ENCODE measurements at regions not wholly inside any gene's neighbourhood (a gene's known extent, or its start where the extent isn't known, plus 50 kb on each side); places are given as distances from the start of the nearest gene placed in this dataset.

DNA sequence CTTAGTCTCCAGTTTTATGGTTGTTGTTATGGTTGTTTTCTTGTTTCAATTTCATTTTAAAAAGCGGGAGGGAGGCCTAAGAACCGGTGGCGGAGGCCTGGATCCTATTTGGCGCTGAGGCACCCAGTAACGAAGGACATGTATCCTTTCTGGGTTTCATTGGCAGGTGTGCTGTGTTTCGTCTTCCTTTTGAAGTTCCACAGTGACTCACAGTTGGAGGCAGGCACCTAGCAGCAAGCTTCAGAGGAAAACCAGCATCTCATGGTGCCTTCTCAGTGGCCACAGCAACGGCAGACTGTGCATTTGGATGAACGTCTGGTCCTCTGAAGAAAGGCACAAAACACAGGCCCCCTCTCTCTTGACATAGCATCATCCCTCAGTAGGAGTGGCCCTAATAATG, 697.2 kb downstream of the EFNB2 start:
- TF ChIP-seq GATA3 (IDR thresholded peaks at IDR 0.05; ENCODE audit: low read depth, low read length) (no peak), GATA2 (IDR thresholded peaks at IDR 0.05; ENCODE audit: low read depth, low read length) (no peak)

DNA sequence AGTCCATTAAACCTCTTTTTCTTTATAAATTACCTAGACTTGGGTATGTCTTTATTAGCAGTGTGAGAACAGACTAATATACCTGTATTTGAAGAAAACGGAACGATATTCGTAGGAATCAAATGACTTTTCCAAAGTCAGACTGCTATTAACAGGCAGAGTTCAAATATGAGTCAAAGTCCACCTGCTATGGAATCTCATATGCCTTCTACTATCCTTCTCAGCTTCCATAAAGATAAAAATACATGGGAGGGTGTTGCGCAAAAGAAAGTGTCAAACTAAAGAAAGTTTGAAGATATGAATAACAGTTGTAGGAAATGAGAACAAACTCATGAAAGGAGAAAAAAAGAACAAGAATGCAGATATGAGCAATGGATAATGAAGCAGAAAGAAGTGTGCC, 704.6 kb downstream of the EFNB2 start:
- no peak for TF ChIP-seq GATA3 (IDR thresholded peaks at IDR 0.05; ENCODE audit: low read depth, low read length)
- TF ChIP-seq GATA2 (IDR thresholded peaks at IDR 0.05; ENCODE audit: low read depth, low read length) = no peak

DNA sequence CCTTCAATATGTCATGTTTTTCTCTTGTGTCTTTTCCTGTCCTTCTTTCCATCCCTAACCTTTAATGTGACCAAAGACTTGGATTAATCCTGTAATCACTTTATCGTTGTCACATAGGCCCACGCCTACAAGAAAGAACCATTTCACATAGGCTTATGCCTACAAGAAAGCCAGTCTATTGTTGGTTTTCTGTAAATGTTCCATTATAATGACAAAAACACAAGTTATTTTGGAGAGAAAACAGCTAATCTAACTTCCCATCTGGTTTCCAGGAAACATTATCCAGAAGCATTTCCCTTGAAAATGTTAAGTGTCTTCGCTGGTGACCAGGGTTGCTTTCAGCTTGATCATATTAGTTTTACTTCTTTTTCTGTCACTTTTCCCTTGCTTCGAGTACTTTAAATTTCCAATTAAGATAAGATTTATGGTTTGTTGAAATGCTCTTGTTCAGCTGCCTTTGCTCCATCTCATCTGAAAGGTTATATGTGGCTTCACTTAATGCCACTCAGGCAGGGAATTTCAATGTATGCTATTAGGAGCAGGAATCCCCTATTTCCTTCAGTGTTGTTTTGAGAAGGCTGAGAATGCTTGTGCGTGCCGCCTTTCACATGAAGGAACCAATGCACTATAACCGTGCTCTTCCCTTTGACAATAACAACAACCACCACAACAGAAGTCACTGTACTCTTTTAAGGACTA, 708.2 kb downstream of the EFNB2 start:
- TF ChIP-seq GATA2 (IDR thresholded peaks at IDR 0.05; ENCODE audit: low read depth, low read length) (no peak), GATA3 (IDR thresholded peaks at IDR 0.05; ENCODE audit: low read depth, low read length) (no peak)

DNA sequence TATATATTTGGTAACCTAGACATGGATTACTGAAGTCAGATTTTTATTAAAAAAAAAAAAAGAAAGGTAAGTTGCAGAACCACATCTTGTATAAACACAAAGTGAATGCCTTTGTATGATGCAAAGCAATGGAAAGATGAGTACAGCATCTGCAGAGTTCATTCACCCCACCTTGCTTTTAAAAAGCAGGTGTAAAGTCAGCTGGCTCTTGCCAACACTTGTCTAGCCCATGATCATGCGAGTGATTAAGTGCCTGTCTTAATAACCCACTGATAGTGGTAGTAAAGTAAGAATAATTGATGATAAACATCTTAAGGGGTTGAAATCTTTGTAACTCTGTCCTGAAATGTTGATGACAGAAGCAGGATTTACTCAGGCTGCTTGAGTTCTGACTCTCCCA, 710.4 kb downstream of the EFNB2 start:
- TF ChIP-seq GATA2 (IDR thresholded peaks at IDR 0.05; ENCODE audit: low read depth, low read length) = no peak
- no peak for TF ChIP-seq GATA3 (IDR thresholded peaks at IDR 0.05; ENCODE audit: low read depth, low read length)

DNA sequence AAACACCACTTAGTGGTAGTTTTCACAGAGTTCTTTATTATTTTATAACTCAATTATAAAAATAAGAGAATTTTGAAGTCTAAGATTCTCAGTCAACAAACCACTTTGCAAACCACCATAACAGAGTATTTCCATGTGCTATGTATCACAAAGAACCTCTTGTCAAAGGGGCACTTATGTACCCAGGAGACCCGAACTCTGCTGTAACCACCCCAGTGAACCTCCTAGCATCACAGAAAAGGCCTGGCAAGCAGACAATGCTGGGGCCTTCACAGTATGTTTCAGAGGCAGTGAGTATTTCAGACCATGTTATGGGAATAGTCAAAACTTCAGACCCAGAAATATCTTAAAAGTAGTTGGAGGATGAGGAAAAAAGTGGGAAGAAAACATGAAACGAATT, 714.1 kb downstream of the EFNB2 start:
- TF ChIP-seq GATA2 (IDR thresholded peaks at IDR 0.05; ENCODE audit: low read depth, low read length) = no peak
- no peak for TF ChIP-seq GATA3 (IDR thresholded peaks at IDR 0.05; ENCODE audit: low read depth, low read length)

DNA sequence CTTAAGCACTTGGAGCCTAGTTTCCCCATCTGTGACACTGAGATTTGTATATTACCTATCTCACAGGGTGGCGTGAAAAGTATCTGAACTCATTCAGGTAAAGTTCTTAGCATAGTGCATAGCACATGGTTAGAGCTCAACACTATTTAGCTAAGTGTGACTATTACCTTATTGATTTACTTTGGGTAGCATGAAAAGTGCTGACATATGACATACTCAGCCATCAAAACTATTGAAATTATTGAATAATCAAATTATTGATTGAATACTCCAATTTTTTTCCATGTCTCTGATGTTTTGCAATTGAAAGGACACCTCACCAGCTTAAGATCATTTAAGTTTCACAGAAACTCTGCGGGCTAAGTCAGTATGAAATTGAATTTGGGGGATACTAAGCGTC, 715.0 kb downstream of the EFNB2 start:
- TF ChIP-seq GATA2 (IDR thresholded peaks at IDR 0.05; ENCODE audit: low read depth, low read length) (no peak), GATA3 (IDR thresholded peaks at IDR 0.05; ENCODE audit: low read depth, low read length) (no peak)

DNA sequence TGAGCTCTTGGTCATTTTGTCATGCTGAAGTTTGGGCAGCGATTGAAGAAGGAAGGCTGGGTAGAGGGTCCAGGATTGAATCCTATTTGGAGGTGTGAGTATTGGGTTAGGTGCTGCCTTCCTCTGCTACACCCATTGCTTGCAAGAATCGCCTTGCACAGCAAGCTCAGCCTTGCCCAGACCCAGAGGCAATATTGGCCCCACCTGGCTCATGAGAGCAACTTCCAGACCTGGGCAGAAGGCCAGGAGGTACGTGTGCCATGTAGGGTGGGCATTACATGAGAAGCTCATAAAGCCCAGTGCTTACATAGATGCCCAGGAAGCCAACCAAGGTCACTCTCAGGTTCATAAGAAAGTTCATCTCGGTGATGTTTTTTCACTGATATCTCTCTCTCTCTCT, 718.0 kb downstream of the EFNB2 start:
- TF ChIP-seq GATA3 (IDR thresholded peaks at IDR 0.05; ENCODE audit: low read depth, low read length) = no peak
- no peak for TF ChIP-seq GATA2 (IDR thresholded peaks at IDR 0.05; ENCODE audit: low read depth, low read length)

DNA sequence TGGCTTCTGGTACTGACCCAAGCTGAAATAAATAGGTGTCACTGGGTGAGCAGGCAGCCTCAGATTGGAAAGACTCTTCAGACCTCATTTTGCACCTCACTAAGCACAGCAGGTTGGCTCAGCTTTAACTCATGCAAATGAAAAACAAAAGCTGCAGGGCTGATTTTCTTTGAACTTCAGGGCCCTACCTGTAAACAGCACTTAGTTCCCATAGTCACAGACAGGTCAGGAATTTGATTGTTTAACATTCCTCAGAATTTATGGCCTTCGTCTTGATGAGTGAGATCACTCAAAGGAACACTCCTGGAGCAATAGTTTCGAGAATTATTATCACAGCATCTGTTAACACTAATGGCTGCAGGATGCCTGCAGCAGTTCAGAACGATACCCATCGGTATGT, 718.5 kb downstream of the EFNB2 start:
- TF ChIP-seq GATA2 (IDR thresholded peaks at IDR 0.05; ENCODE audit: low read depth, low read length) (no peak), GATA3 (IDR thresholded peaks at IDR 0.05; ENCODE audit: low read depth, low read length) (no peak)

DNA sequence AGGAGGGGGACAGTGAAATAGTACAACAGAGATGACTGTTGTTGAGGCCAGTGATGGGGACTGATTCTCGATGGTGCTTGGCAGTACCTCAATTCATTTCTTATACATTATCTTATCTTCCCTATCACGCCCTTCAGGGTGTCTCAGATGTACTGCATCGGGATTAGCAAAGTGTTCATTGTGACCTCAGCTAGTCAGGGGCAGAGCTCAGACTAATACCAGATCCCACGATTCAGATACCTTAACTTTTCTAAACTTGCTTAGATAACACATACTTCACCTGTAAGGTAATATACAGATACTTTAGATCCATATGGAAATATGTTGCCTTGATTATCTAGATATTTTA, 720.6 kb downstream of the EFNB2 start:
- TF ChIP-seq GATA3 (IDR thresholded peaks at IDR 0.05; ENCODE audit: low read depth, low read length) = no peak
- peak; percentile 35; the same call in 1 of the 2 replicates for TF ChIP-seq GATA2 (IDR thresholded peaks at IDR 0.05; ENCODE audit: low read depth, low read length)

DNA sequence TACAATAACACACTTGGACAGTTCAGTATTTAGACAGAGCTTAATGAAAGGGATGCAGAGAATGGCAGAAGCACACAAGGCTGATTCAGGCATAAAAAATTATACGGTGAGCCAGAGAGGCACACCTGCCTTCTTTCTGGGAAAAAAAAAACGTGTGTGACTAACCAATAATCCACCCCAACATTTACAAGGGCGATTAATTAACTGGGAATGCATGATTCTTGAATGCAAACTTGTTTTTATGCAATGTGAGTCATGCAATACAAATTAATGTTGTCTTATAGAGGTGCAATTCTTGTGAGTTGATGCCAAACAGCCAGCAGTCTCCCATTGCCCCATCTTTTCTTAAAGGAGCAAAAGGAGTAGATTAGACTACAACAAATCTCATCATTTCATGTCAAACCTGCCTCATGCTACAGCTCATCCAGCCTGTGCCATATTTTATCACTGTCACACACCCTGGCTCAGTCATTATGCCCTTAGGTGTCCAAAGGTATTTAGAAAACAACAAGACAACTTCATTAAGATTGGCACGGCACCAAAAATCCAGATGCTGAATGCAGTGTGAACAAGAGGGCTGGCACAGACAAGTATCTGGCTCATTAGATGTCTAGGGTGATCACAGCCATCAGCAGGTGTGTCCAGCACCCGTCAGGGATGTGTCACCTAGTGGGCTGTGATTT, 721.1 kb downstream of the EFNB2 start:
- TF ChIP-seq GATA3 (IDR thresholded peaks at IDR 0.05; ENCODE audit: low read depth, low read length) (no peak), GATA2 (IDR thresholded peaks at IDR 0.05; ENCODE audit: low read depth, low read length) (no peak)

DNA sequence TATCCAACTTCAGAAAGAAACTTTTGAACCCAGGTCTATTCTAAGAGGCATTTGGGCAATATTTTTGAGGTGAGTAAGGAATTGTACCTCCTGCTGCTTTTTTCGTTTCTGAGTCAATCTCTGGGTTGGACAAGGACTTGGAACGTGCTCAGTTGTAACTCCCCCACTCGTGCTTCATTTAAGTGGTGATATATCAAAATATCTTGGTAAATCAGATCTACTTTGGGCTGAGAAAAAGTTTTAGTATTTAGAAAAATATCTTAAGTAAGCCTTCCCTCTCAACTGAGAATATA, 728.9 kb downstream of the EFNB2 start:
- no peak for TF ChIP-seq GATA2 (IDR thresholded peaks at IDR 0.05; ENCODE audit: low read depth, low read length)
- TF ChIP-seq GATA3 (IDR thresholded peaks at IDR 0.05; ENCODE audit: low read depth, low read length) = no peak

DNA sequence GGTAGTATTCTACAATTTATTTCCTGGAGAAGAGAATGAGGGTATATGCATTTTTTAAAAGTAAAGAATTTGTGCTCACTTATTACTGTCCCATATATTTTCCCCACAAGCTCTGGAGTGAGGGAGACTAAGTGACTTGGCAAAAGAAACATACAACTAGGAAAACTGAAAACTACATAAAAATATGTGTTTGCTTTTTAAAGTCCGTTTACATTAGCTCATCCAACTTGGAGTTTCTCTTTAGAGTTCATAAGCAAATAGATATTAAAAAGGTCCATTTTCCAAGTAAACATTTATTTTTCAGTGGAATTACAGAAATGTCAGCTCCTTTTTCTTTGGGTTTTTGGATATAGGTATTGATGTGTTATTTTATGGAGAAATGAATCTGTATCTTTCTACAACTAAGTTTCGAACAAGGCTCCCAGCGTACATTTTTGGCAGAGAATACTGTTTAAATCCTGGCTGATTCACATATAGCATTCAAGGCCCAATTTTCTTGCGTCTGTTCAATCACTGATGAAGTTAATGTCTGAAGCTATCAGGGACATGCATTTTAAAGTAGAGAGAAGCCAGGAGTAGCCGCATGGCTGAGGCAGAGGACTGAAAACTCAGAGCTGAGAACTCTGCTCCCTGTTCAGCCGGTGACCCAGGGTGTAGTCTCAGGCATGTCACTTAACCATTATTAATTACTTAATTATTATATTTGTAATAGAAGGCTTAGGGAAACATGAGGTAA, 729.4 kb downstream of the EFNB2 start:
- TF ChIP-seq GATA3 (IDR thresholded peaks at IDR 0.05; ENCODE audit: low read depth, low read length) (no peak), GATA2 (IDR thresholded peaks at IDR 0.05; ENCODE audit: low read depth, low read length) (no peak)

DNA sequence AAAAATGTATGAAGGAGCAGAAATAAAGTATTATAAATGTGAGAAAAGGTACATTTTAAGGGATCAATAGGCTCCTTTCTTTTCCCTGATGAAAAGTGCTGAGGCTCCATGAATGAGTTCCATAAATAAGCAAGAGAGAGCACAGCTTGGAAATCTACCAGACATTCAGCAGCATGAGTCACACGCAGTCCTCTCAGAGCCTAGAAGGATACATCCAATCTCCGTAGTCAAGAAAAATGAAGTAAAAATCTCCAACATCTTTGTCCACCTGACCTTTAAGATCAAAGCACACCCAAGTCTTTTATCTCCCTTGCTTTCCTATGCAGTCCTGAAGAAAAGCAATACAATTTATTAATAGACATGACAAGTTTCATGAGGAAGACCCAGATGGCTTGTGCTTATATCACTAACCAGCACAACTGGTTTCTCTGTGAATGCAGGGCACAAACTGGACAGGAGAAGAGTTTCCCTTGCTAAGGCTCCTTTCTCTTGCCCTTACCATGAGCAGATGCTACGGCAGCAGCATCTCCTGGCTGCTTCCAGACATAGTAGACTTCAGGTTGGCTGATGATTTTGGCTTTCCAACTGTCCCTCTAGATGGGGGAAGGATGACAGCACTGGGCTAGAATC, 730.8 kb downstream of the EFNB2 start:
- TF ChIP-seq GATA2 (IDR thresholded peaks at IDR 0.05; ENCODE audit: low read depth, low read length) = no peak
- no peak for TF ChIP-seq GATA3 (IDR thresholded peaks at IDR 0.05; ENCODE audit: low read depth, low read length)

DNA sequence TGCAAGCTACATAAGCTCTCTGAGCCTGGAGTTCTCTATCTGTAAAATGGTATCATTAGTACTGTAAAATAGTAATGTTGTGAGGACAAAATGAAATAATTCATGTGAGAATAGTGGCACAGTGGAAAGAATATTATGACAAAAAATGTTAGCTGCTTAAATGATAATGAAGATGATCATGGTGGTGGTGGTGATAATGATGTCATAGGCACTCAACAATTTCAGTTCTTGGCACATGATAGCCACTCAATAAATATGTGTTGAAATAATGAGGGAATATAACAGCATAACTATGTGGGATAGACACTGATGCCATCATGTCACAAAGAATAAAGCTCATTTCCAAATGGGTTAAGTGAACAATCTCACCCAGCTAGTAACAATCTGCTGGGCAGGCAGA, 736.3 kb downstream of the EFNB2 start:
- TF ChIP-seq GATA2 (IDR thresholded peaks at IDR 0.05; ENCODE audit: low read depth, low read length) = no peak
- TF ChIP-seq GATA3 (IDR thresholded peaks at IDR 0.05; ENCODE audit: low read depth, low read length) = no peak

DNA sequence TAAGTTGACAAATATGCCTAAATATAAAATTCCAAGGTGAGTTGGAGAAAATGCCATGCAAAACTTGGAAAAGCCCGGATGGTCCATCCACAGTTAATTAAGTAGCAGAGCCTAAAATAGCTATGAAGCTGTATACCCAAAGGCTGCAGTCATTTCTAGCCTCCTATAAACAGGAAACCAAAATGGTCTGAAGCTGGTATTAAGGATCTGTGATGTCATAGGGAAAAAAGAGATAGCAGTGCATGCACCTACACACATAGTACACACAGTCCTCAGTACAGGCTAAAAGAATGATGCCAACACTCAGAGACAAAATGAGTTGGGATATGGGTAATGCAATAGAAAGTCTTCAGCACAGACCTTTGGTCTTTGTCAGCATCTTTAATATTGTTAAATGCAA, 736.9 kb downstream of the EFNB2 start:
- TF ChIP-seq GATA2 (IDR thresholded peaks at IDR 0.05; ENCODE audit: low read depth, low read length) = no peak
- no peak for TF ChIP-seq GATA3 (IDR thresholded peaks at IDR 0.05; ENCODE audit: low read depth, low read length)

Measured in SH-SY5Y (cell line).